ENCODE measurements at regions not wholly inside any gene's neighbourhood (a gene's known extent, or its start where the extent isn't known, plus 50 kb on each side); places are given as distances from the start of the nearest gene placed in this dataset.
"Not testable (repeated sequence)": the region's sequence is repeated elsewhere in the genome, so short reads cannot be mapped to it uniquely, and the experiment has no call there.

DNA sequence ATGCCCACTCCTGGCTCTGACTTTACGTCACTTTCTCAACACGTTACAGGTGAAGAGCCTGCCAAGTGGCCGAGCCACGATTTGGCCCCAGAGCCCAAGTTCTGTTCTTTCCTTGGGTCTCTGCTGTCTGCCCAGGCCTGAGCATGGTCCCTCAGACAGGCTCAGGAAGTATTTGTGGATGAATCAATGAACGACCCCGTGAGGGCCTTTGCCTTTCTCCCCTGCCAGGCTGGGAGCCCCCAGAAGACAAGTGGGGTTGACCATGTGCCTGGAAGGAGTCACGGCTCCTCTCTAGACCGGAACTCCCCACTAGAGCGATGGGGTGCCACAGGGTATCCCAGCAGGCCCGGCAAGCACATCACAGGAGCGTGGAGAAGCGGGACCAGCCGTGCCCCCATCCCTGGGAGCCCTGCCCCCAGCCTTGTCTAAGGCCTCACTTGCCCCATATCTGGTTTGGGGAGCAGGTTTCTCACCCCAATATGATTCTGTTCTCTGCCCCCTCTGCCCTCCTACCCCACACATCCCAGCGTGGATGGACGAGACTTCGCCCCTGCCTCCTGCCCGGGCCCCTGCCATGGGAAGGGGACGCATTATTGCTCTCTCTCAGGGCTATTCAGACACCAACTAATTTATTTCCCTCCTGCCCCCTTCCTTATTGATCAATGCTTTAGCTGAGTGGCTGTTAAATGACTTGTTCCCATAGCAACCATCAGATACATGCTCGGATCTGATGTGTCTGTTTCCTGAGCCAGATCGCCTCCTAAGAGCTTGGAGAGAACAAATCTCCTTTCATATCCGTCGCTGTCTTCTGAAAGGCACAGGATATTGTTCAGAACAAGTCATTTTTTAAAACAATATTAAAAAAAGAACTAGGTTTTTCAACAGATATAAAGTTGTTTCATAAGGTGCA is 69.0 kb downstream of the DIO3 start:
- no peak for ATAC-seq
- intact Hi-C loops (cut with DNase I): loop anchor here (5.0 to 10.0 kb wide), 2 partner anchors 778 to 976 kb away; no protein-coding TSS in a partner anchor

GRCh38 chr14:101631199-101631598 is 69.9 kb downstream of the DIO3 start:
- H3K36me3 ChIP-seq (replicated peaks in 1 of 2; ENCODE audit: insufficient read depth in 1 of 2, low read depth in 2 of 2): no peaks in the 10 kb centered on the region
- DNase-seq: no peak
- H3K27me3 ChIP-seq: no peaks in the 10 kb centered on the region
- intact Hi-C loops (cut with DNase I): loop anchor here (5.0 to 10.0 kb wide), 2 partner anchors 779 to 976 kb away; no protein-coding TSS in a partner anchor
- TF ChIP-seq POLR2A (IDR thresholded peaks at IDR 0.05): no peak
- TF ChIP-seq, protein P1, sequence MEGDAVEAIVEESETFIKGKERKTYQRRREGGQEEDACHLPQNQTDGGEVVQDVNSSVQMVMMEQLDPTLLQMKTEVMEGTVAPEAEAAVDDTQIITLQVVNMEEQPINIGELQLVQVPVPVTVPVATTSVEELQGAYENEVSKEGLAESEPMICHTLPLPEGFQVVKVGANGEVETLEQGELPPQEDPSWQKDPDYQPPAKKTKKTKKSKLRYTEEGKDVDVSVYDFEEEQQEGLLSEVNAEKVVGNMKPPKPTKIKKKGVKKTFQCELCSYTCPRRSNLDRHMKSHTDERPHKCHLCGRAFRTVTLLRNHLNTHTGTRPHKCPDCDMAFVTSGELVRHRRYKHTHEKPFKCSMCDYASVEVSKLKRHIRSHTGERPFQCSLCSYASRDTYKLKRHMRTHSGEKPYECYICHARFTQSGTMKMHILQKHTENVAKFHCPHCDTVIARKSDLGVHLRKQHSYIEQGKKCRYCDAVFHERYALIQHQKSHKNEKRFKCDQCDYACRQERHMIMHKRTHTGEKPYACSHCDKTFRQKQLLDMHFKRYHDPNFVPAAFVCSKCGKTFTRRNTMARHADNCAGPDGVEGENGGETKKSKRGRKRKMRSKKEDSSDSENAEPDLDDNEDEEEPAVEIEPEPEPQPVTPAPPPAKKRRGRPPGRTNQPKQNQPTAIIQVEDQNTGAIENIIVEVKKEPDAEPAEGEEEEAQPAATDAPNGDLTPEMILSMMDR (IDR thresholded peaks at IDR 0.05): no peak
- H3K27ac ChIP-seq: no peak overlapping the region
- H3K4me1 ChIP-seq: peaks cover 11% of the 10 kb centered on the region
- H3K4me3 ChIP-seq: no peak overlapping the region
- no peak for ATAC-seq
- no peaks in the 10 kb centered on the region for H3K9me3 ChIP-seq
- 58 to 65% methylated on average over 3 of the region's 3 CpGs for WGBS, 2 donors

More for the DNA sequence above, 69.0 kb downstream of the DIO3 start:
- 74 to 77% methylated on average over 14 to 22 of the region's 22 CpGs for WGBS, 2 donors
- H3K27ac ChIP-seq: no peak overlapping the region
- no peaks in the 10 kb centered on the region for H3K36me3 ChIP-seq (replicated peaks in 1 of 2; ENCODE audit: insufficient read depth in 1 of 2, low read depth in 2 of 2)
- no peaks in the 10 kb centered on the region for H3K27me3 ChIP-seq
- H3K9me3 ChIP-seq: no peaks in the 10 kb centered on the region
- H3K4me3 ChIP-seq: no peak overlapping the region
- TF ChIP-seq POLR2A (IDR thresholded peaks at IDR 0.05): no peak
- TF ChIP-seq, protein P1 (IDR thresholded peaks at IDR 0.05): no peak
- DNase-seq: no peak
- peaks cover 11% of the 10 kb centered on the region for H3K4me1 ChIP-seq

DNA sequence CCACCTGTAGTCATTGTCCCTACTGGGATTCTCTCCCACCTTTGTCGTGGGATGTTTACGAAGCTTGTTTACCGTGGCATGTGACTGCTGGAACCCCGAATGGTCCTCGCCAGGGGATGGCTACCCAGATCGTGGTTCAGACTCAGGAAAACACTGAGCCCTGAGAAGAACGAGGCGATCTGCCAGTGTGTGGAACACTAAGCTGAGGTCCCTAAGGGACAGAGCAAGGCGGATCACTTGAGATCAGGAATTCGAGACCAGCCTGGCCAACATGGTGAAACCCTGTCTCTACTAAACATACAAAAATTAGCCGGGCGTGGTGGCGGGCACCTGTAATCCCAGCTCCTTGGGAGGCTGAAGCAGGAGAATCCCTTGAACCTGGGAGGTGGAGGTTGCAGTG is 70.7 kb downstream of the DIO3 start:
- H3K27me3 ChIP-seq; DNase-seq; H3K36me3 ChIP-seq (replicated peaks in 1 of 2; ENCODE audit: insufficient read depth in 1 of 2, low read depth in 2 of 2); H3K27ac ChIP-seq; ATAC-seq; H3K9me3 ChIP-seq; H3K4me3 ChIP-seq: not testable (repeated sequence)
- WGBS, 2 donors: 83 to 89% methylated on average over 13 of the region's 13 CpGs
- intact Hi-C loops (cut with DNase I): loop anchor here (5.0 to 10.0 kb wide), 2 partner anchors 780 to 977 kb away; no protein-coding TSS in a partner anchor
- H3K4me1 ChIP-seq: peaks cover 11% of the 10 kb centered on the region

DNA sequence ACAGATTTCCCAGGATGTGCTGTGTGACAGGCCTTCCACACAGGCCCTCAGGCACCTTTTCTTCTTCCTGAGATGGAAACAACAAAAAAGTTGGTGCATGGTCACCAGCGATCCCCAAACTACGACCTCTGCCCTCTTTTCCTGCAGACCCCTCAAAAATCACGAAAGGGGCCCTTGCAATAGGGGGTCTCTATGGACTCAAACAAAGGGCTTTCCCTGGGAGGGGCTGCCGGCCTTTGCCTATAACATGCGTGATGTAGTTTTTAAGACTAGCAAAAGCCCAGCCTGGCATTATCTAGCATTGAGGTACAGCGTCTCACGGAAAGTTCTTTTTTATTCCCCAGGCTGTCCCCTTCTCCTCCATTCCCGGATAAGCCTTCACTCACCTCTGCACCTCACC is 71.2 kb downstream of the DIO3 start:
- H3K27me3 ChIP-seq: no peaks in the 10 kb centered on the region
- intact Hi-C loops (cut with DNase I): loop anchor here (5.0 to 10.0 kb wide), 2 partner anchors 780 to 978 kb away; no protein-coding TSS in a partner anchor
- DNase-seq (no peak), ATAC-seq (no peak)
- H3K27ac ChIP-seq: no peak overlapping the region
- H3K36me3 ChIP-seq (replicated peaks in 1 of 2; ENCODE audit: insufficient read depth in 1 of 2, low read depth in 2 of 2): no peaks in the 10 kb centered on the region
- TF ChIP-seq, protein P1 (IDR thresholded peaks at IDR 0.05): no peak
- no peak for TF ChIP-seq POLR2A (IDR thresholded peaks at IDR 0.05)
- no peaks in the 10 kb centered on the region for H3K9me3 ChIP-seq
- peaks cover 11% of the 10 kb centered on the region for H3K4me1 ChIP-seq
- 77 to 84% methylated on average over 8 of the region's 8 CpGs for WGBS, 2 donors
- no peak overlapping the region for H3K4me3 ChIP-seq

DNA sequence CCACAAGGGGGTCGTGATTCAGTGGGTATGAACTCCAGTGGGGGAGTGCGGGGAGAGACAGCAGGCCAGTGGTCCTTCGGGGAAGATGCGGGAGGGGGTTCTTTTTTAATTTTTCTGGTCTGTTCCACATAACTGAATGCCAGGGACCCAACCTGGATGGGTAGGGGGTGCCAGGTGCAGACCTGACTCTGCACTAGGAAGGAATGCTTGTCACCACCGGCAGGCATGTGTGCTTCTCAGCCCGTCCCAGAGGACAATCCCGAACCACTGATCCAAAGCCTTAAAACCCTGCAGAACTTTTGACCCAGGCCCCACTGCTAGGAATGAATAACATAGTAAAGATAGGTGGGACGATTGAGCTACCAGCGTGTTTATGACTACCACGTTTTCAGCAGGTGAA is 72.0 kb downstream of the DIO3 start:
- Histone ChIP-seq H3K27me3 (no peaks in the 10 kb centered on the region), H3K9me3 (no peaks in the 10 kb centered on the region), H3K27ac (no peak overlapping the region), H3K4me3 (no peak overlapping the region), H3K4me1 (peaks cover 7% of the 10 kb centered on the region), H3K36me3 (replicated peaks in 1 of 2; ENCODE audit: insufficient read depth in 1 of 2, low read depth in 2 of 2) (no peaks in the 10 kb centered on the region)
- WGBS, 2 donors: 69 to 70% methylated on average over 10 of the region's 10 CpGs
- no peak for TF ChIP-seq POLR2A (IDR thresholded peaks at IDR 0.05)
- TF ChIP-seq, protein P1 (IDR thresholded peaks at IDR 0.05): no peak
- ATAC-seq: no peak
- DNase-seq: no peak
- intact Hi-C loops (cut with DNase I): loop anchor here (5.0 to 10.0 kb wide), 2 partner anchors 781 to 978 kb away; no protein-coding TSS in a partner anchor
